Activated CD8-positive, alpha-beta T cell treated with anti-CD3 and anti-CD28 coated beads for 36 hours (primary cell): ENCODE measurements at regions not wholly inside any gene's neighbourhood (a gene's known extent, or its start where the extent isn't known, plus 50 kb on each side); places are given as distances from the start of the nearest gene placed in this dataset.

Source experiments
- ATAC-seq: fragments of 200-7000 bp; cut with Tn5 transposase; one replicate; pipeline ENCODE4 v1.10.0; 2021; ENCODE audit warnings: mild to moderate bottlenecking, moderate library complexity
- CTCF ChIA-PET: fragments of 350-600 bp; sonication (Branson Sonifier 250); formaldehyde crosslinking; loops from one replicate; lab custom pipeline; 2021; ENCODE audit warnings: antibody characterized with exemption; lab: Charles Lee
- POLR2A ChIA-PET: fragments of 350-600 bp; sonication (Branson Sonifier 250); formaldehyde crosslinking; loops from one replicate; lab custom pipeline; 2021; ENCODE audit warnings: antibody characterized with exemption; lab: Charles Lee
- DNase-seq: peaks from one replicate; pipeline ENCODE4 v3.0.0-alpha.2; 2020
- H3K27ac Mint-ChIP-seq: one replicate; pipeline ENCODE4 v1.8.0; 2021; ENCODE audit warnings: mild to moderate bottlenecking, mixed read lengths
- H3K27me3 Mint-ChIP-seq: one replicate; pipeline ENCODE4 v1.8.0; 2021; ENCODE audit warnings: mixed read lengths
- H3K36me3 Mint-ChIP-seq: one replicate; pipeline ENCODE4 v1.8.0; 2021; ENCODE audit warnings: low read depth, mixed read lengths
- H3K4me1 Mint-ChIP-seq: one replicate; pipeline ENCODE4 v1.8.0; 2021; ENCODE audit warnings: low read depth, mixed read lengths
- H3K4me3 Mint-ChIP-seq: one replicate; pipeline ENCODE4 v1.8.0; 2021; ENCODE audit warnings: mild to moderate bottlenecking, moderate library complexity, mixed read lengths
- H3K9me3 Mint-ChIP-seq: one replicate; pipeline ENCODE4 v1.8.0; 2021; ENCODE audit warnings: mixed read lengths
- intact Hi-C: fragments of 100-400 bp; cut with micrococcal nuclease; formaldehyde crosslinking; loops from one replicate; pipeline ENCODE4 v1.10.0; 2022
- TF ChIP-seq, protein P1 (sequence below): fragments of 200-600 bp; IDR thresholded peaks from one replicate; pipeline ENCODE4 v1.8.0; 2022; ENCODE audit warnings: antibody characterized with exemption, mild to moderate bottlenecking

- Mint-ChIP-seq H3K27me3 (no peaks in the 10 kb centered on the region), H3K27ac (no peak overlapping the region), H3K9me3 (peaks cover 3% of the 10 kb centered on the region), H3K36me3 (no peaks in the 10 kb centered on the region), H3K4me1 (no peaks in the 10 kb centered on the region), H3K4me3 (no peak overlapping the region)
- CTCF ChIA-PET: interaction anchor here (0.8 kb wide), 1 partner anchor 369 kb away, joined by 3 read pairs; no protein-coding TSS in a partner anchor
- ATAC-seq (no peak), DNase-seq (no peak)
- TF ChIP-seq, protein P1, sequence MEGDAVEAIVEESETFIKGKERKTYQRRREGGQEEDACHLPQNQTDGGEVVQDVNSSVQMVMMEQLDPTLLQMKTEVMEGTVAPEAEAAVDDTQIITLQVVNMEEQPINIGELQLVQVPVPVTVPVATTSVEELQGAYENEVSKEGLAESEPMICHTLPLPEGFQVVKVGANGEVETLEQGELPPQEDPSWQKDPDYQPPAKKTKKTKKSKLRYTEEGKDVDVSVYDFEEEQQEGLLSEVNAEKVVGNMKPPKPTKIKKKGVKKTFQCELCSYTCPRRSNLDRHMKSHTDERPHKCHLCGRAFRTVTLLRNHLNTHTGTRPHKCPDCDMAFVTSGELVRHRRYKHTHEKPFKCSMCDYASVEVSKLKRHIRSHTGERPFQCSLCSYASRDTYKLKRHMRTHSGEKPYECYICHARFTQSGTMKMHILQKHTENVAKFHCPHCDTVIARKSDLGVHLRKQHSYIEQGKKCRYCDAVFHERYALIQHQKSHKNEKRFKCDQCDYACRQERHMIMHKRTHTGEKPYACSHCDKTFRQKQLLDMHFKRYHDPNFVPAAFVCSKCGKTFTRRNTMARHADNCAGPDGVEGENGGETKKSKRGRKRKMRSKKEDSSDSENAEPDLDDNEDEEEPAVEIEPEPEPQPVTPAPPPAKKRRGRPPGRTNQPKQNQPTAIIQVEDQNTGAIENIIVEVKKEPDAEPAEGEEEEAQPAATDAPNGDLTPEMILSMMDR: no peak
- POLR2A ChIA-PET: no interaction called here
- intact Hi-C loops: loop anchor here (10.0 kb wide), 1 partner anchor 310 kb away; no protein-coding TSS in a partner anchor
Observed at GRCh38 chr4:89595125-89595789, 241.7 kb downstream of the SNCA start.

DNA sequence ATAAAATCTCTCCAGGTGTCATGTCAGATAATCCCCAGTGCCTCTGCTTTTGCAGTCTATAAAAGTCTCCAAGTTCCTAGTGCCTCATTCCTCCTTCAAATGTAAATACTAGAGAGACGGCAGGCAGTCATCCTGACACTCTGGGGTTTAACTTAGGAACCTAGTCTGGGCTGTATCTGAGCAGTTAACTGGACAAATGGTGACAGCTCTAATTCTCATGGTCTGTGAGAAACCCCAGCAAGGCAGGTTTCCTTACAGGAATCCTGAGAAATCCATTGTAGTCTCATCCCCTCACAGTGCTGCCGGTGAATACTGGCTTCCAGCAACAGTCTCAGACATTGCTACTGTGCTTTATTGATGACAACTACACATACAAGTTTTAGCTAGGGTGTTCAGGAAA, 246.8 kb downstream of the SNCA start:
- Mint-ChIP-seq H3K27ac (no peak overlapping the region), H3K4me3 (no peak overlapping the region), H3K27me3 (no peaks in the 10 kb centered on the region), H3K4me1 (no peaks in the 10 kb centered on the region), H3K9me3 (peaks cover 3% of the 10 kb centered on the region), H3K36me3 (no peaks in the 10 kb centered on the region)
- ChIA-PET CTCF (no interaction called here), POLR2A (no interaction called here)
- DNase-seq (no peak), ATAC-seq (no peak)
- TF ChIP-seq, protein P1: no peak
- intact Hi-C loops: loop anchor here (10.0 kb wide), 1 partner anchor 315 kb away; no protein-coding TSS in a partner anchor

DNA sequence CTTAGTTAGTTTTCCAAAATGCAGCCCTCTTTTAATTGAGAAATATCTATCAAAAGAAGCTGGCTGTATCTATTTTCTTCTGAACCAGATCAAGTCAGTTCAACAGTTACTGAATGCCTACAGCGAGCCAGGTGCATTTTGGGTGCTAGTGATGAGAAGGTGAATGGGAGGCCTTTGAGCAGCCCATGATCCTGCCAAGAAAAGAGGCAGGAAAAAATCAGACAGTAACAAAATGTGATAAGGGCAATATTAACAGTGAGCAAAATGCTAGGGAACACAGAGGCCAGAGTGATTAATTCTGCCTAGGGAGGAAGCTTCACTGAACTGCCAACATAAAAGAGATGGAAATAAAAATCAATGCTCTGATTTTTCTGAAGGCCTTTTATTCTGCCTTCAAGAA, 248.5 kb downstream of the SNCA start:
- intact Hi-C loops: no loop called here
- ATAC-seq: no peak
- no peak for DNase-seq
- H3K9me3 Mint-ChIP-seq: peaks cover 3% of the 10 kb centered on the region
- TF ChIP-seq, protein P1: no peak
- ChIA-PET POLR2A (no interaction called here), CTCF (no interaction called here)
- no peaks in the 10 kb centered on the region for H3K27me3 Mint-ChIP-seq
- H3K27ac Mint-ChIP-seq: no peak overlapping the region
- no peak overlapping the region for H3K4me3 Mint-ChIP-seq
- no peaks in the 10 kb centered on the region for H3K4me1 Mint-ChIP-seq
- H3K36me3 Mint-ChIP-seq: no peaks in the 10 kb centered on the region

GRCh38 chr4:89587364-89587763, 249.6 kb downstream of the SNCA start:
- no peaks in the 10 kb centered on the region for H3K4me1 Mint-ChIP-seq
- no peak overlapping the region for H3K4me3 Mint-ChIP-seq
- peaks cover 2% of the 10 kb centered on the region for H3K9me3 Mint-ChIP-seq
- no peaks in the 10 kb centered on the region for H3K36me3 Mint-ChIP-seq
- no peaks in the 10 kb centered on the region for H3K27me3 Mint-ChIP-seq
- H3K27ac Mint-ChIP-seq: no peak overlapping the region
- intact Hi-C loops: no loop called here
- no peak for ATAC-seq
- CTCF ChIA-PET: interaction anchor here (1.5 kb wide), 1 partner anchor 282 kb away, joined by 4 read pairs; no protein-coding TSS in a partner anchor
- TF ChIP-seq, protein P1: no peak
- POLR2A ChIA-PET: no interaction called here
- DNase-seq: no peak

GRCh38 chr4:89586864-89587263, 250.1 kb downstream of the SNCA start:
- no peak overlapping the region for H3K27ac Mint-ChIP-seq
- H3K4me3 Mint-ChIP-seq: no peak overlapping the region
- DNase-seq (no peak), ATAC-seq (no peak)
- no peaks in the 10 kb centered on the region for H3K4me1 Mint-ChIP-seq
- CTCF ChIA-PET: interaction anchor here (1.5 kb wide), 1 partner anchor 282 kb away, joined by 4 read pairs; no protein-coding TSS in a partner anchor
- H3K27me3 Mint-ChIP-seq: no peaks in the 10 kb centered on the region
- POLR2A ChIA-PET: no interaction called here
- TF ChIP-seq, protein P1: no peak
- intact Hi-C loops: no loop called here
- peaks cover 2% of the 10 kb centered on the region for H3K9me3 Mint-ChIP-seq
- no peaks in the 10 kb centered on the region for H3K36me3 Mint-ChIP-seq
